ENCODE measurements at regions not wholly inside any gene's neighbourhood (a gene's known extent, or its start where the extent isn't known, plus 50 kb on each side); places are given as distances from the start of the nearest gene placed in this dataset.
A peak's percentile ranks its signal among the peaks of the same experiment; 100 is the strongest.
"Not testable (repeated sequence)": the region's sequence is repeated elsewhere in the genome, so short reads cannot be mapped to it uniquely, and the experiment has no call there.

- no peak for DNase-seq
Observed at GRCh38 chr14:95597784-95598211, 62.9 kb downstream of the GLRX5 start.

DNA sequence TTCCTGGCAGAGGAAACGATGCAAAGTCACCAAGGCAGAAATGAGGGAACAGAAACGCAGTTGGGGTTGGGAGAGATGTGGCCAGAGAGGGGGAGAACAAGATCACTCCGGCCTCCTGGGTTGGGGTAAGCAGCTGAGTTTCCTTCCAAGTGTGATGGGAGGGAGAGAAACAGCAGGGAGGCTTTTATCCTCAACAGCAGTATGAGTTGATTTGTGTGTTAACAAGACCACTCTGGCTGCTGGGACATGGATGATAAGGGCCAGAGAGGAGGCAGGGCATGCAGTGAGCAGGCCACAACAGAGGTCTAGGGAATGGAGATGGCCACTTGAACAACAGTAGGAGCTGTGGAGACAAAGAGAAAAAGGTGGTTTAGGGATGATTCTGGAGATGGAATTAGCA is 66.8 kb downstream of the GLRX5 start:
- DNase-seq, result no peak

DNA sequence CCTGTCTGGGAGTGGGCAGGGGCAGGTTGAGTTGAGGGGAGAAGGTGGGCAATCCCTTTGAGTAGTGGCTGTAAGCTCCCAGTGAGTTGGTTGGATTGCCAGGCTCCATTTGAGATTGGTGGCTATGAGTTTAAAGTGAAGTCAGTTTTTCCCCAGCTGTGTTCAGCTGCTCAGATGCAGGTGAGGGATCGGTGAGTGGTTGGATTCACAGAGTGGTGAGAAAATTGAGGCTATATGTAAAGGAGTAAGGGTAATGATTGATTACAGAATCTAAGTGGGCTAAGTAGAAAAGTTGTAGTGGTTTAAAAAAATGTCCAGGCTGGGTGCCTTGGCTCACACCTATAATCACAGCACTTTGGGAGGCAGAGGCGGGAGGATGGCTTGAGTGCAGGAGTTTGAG is 68.6 kb downstream of the GLRX5 start:
- no peak for DNase-seq

- no peak for DNase-seq
Observed at GRCh38 chr14:95606266-95606665, 71.4 kb downstream of the GLRX5 start.

GRCh38 chr14:95608637-95609235 is 73.9 kb downstream of the GLRX5 start:
- DNase-seq, result no peak

GRCh38 chr14:95609398-95609990 is 74.6 kb downstream of the GLRX5 start:
- peak in 1 of 2 donors; percentile 4 for DNase-seq

- no peak for DNase-seq
Observed at GRCh38 chr14:95611293-95611880, 74.8 kb upstream of the TCL1B start.

- DNase-seq, result no peak
Observed at GRCh38 chr14:95614349-95614748, 71.9 kb upstream of the TCL1B start.

DNA sequence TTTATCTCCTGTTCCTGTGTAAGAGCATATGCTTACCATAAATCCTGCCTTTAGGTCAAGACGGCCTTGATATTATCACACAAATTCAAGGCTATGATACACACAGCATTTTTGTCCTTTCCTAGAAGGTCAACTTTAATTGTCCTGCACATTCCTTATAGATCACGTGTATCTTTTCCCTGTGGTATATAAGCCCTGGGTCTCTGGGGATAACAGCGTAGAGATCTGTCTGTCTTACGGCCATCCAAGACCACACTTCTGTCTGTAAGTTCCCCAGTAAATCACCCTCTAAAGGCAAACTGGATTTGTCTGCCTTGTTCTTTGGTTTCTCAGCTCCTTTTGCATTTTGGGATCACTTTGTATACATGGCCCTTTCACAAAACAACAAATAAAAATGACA is 69.5 kb upstream of the TCL1B start:
- no peak for DNase-seq

DNA sequence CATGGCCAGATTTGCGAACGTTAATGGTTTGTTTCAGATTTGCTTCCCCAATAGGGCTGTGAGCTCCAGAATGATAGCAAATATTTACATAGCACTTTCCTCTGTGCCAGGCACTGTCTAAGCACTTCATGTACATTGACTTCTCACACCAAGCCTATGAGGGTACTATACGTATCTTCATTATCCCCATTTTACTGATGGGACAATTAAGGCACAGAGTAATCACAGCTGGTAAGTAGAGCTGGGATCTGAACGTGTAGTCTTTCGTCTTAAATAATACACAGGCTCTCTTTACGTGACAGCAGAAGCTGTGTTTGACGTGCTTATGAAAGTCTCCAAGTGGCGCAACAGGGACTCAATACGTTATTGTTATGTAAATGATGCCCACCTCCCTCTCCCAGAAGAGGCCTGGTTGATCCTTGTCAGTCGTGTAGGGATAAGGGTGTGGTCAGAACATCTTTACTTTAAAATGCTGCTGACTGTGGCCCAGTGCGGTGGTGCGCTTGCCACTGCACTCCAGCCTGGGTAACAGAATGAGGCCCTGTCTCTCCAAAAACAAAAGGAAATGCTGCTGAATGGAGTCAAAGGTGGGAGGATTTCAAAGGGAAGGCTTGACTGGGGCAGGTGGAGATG is 66.3 kb upstream of the TCL1B start:
- no peak for DNase-seq

- DNase-seq, result no peak
Observed at GRCh38 chr14:95620659-95621059, 65.6 kb upstream of the TCL1B start.

- DNase-seq, result peak in 1 of 2 donors; percentile 4
Observed at GRCh38 chr14:95623195-95623594, 63.0 kb upstream of the TCL1B start.

DNA sequence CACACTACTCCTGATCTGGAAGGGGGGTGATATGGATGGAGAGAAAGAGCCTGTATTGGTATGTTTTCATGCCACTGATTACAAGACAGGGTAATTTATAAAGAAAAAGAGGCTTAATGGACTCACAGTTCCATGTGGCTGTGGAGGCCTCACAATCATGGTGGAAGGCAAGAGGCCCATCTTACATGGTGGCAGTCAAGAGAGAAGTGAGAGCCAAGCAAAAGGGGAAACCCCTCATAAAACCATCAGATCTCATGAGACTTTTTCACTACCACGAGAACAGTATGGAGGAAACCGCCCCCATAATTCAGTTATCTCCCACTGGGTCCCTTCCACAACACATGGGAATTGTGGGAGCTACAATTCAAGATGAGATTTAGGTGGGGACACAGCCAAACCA is 60.5 kb upstream of the TCL1B start:
- not testable (repeated sequence) for DNase-seq

DNA sequence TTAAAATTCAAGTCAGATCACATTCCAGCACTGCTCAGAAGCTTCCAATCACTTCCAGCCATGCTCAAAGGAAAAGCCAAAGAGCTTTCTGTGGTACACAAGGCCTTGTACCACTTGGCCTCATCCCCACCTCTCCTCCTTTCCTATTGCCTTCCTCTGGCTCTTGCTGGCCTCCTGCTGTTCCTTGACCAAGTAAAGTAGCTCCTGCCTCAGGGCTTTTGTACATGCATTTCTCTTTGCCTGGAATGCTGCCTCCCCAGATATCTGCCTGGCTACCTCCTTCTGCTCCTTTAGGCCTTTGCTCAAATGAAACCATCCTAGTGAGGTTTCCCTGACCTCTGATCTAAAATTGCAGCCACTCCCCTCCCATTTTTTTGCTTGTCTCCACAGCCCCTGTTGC is 51.2 kb upstream of the TCL1B start:
- DNase-seq, result no peak

Data from right lung (tissue), 2 donors.